Adrenal gland (tissue), 9 donors: ENCODE measurements at regions not wholly inside any gene's neighbourhood (a gene's known extent, or its start where the extent isn't known, plus 50 kb on each side); places are given as distances from the start of the nearest gene placed in this dataset.

ENCODE experiments used
- DNase-seq, 7 donors: peaks; one replicate each; pipeline ENCODE4 v3.0.0-alpha.2; 2019 to 2020
- H3K27ac ChIP-seq, 5 donors: fragments of 200-600 bp; sonication (generic) in 4 of 5; 1 replicate in 3 of 5; 2 replicates in 2 of 5; pipeline versions ENCODE4 v1.5.1 to v1.8.0; 2016 to 2020; ENCODE audit warnings: mild to moderate bottlenecking in 1 of 5
- H3K27me3 ChIP-seq: fragments of 200-600 bp; 2 replicates; pipeline ENCODE4 v1.8.0; 2021
- H3K36me3 ChIP-seq, 2 donors: fragments of 200-600 bp; replicated peaks in 1 of 2; 1 replicate in 1 of 2; 2 replicates in 1 of 2; pipeline versions ENCODE4 v1.5.1 to v1.8.0; 2018 to 2022
- H3K4me1 ChIP-seq, 2 donors: fragments of 200-600 bp; replicated peaks in 1 of 2; 1 replicate in 1 of 2; 2 replicates in 1 of 2; pipeline versions ENCODE4 v1.5.1 to v1.8.0; 2018 to 2021
- H3K4me3 ChIP-seq, 4 donors: fragments of 200-600 bp; sonication (generic) in 3 of 4; one replicate each; pipeline ENCODE4 v1.5.1; 2016 to 2018
- H3K9me3 ChIP-seq, 3 donors: fragments of 200-600 bp; sonication (generic) in 1 of 3; replicated peaks in 1 of 3; 1 replicate in 2 of 3; 2 replicates in 1 of 3; pipeline versions ENCODE4 v1.5.1 to v1.8.0; 2016 to 2021
- CTCF ChIP-seq, 6 experiments: fragments of 450-650 bp in 4 of 6; fragments of 200-600 bp in 2 of 6; sonication (generic) in 1 of 6; IDR thresholded peaks; 1 replicate in 5 of 6; 2 replicates in 1 of 6; pipeline versions ENCODE4 v1.5.1 to v1.8.0; 2016 to 2021; ENCODE audit warnings: antibody characterized with exemption in 6 of 6, mild to moderate bottlenecking in 2 of 6, moderate library complexity in 1 of 6
- POLR2A ChIP-seq, 2 donors: fragments of 450-650 bp; IDR thresholded peaks; one replicate each; pipeline ENCODE4 v1.6.1; 2017; ENCODE audit warnings: antibody characterized with exemption in 2 of 2, mild to moderate bottlenecking in 2 of 2, moderate library complexity in 1 of 2
- WGBS, 4 donors: extraction: QIAGEN DNeasy Blood & Tissue Kit in 2 of 4; methylation state at CpG; one replicate each; pipeline versions ENCODE4 v1.1.5 to v1.1.7; 2013 to 2017; 5-methylcytosine and 5-hydroxymethylcytosine counted together
- intact Hi-C, 2 donors: fragments of 100-400 bp; cut with DNase I; formaldehyde crosslinking; loops; one replicate each; pipeline versions ENCODE4 v1.14.1 to v1.15.0; 2022 to 2023
- donor health status: healthy with polysubstance abuse.
- donor health status: Bipolar disorder and iron deficiency.
- donor health status: DM: yes; HTN: yes; CAD: no.
- donor health status: DM: no; HTN: no; CAD: no.
- donor health status: DM: no; HTN: no; CAD: no.

GRCh38 chr13:29911781-29912418 is 61.5 kb upstream of the UBL3 start:
- 62 to 75% (median 64%) methylated on average over 6 to 7 of the region's 7 CpGs for WGBS, 4 donors

DNA sequence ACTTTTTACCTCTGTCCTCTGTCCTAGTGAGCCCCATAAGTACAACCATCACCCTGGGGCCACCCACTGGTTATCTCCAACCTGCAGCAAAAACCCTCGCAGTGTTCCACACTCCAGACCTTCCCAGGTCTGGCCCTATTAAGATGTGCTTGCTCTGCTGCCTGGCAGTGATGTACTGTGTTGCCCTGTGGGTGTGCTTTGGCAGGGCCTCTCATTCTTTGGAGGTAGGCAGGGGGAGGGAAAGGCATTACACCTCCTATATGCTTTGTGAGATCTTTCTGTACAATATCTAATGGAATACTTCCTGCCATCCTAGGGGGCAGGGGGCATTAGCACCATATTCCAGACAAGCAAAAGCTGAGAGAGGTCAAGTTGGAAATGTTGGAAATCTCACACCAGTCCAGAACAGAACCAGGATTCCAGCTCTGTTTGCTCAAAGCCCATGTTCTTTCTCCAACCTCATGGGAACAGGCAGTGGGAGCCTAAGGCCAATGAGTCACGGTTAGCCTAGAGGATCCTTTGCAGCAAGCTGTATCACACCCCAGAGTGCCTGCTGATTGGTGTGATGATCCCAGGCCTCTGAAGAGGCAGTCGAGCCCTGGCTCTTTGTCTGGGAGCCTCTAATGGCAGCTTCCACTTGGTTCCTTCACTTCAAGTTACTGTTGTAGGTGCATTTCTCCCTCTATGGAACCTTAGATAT is 59.7 kb upstream of the UBL3 start:
- DNase-seq: no peak
- intact Hi-C loops: no loop called here
- TF ChIP-seq POLR2A (IDR thresholded peaks at IDR 0.05) (no peak), CTCF (IDR thresholded peaks at IDR 0.05) (no peak)
- Histone ChIP-seq H3K27me3 (no peaks in the 10 kb centered on the region), H3K36me3 (no peaks in the 10 kb centered on the region), H3K4me3 (no peak overlapping the region), H3K27ac (no peak overlapping the region), H3K9me3 (no peaks in the 10 kb centered on the region), H3K4me1 (no peaks in the 10 kb centered on the region)
- WGBS, 4 donors: 70 to 89% (median 82%) methylated on average over 3 of the region's 3 CpGs

More at GRCh38 chr13:29911781-29912418, 61.5 kb upstream of the UBL3 start:
- TF ChIP-seq CTCF (IDR thresholded peaks at IDR 0.05): no peak
- no peak for TF ChIP-seq POLR2A (IDR thresholded peaks at IDR 0.05)
- intact Hi-C loops: no loop called here
- no peaks in the 10 kb centered on the region for H3K27me3 ChIP-seq
- H3K36me3 ChIP-seq: no peaks in the 10 kb centered on the region
- DNase-seq: no peak
- no peaks in the 10 kb centered on the region for H3K4me1 ChIP-seq
- no peaks in the 10 kb centered on the region for H3K9me3 ChIP-seq
- no peak overlapping the region for H3K27ac ChIP-seq
- H3K4me3 ChIP-seq: no peak overlapping the region

- WGBS, 4 donors: 78 to 87% (median 87%) methylated on average over 9 to 11 of the region's 11 CpGs
- no peaks in the 10 kb centered on the region for H3K36me3 ChIP-seq
- intact Hi-C loops: no loop called here
Observed at GRCh38 chr13:29909081-29909730, 58.8 kb upstream of the UBL3 start.

More at GRCh38 chr13:29909081-29909730, 58.8 kb upstream of the UBL3 start:
- DNase-seq: no peak
- TF ChIP-seq CTCF (IDR thresholded peaks at IDR 0.05) (no peak), POLR2A (IDR thresholded peaks at IDR 0.05) (no peak)
- Histone ChIP-seq H3K27me3 (no peaks in the 10 kb centered on the region), H3K27ac (no peak overlapping the region), H3K4me1 (no peaks in the 10 kb centered on the region), H3K9me3 (no peaks in the 10 kb centered on the region), H3K4me3 (no peak overlapping the region)
